Body of pancreas (tissue), 4 donors: ENCODE measurements at regions not wholly inside any gene's neighbourhood (a gene's known extent, or its start where the extent isn't known, plus 50 kb on each side); places are given as distances from the start of the nearest gene placed in this dataset.

ENCODE experiments used
- CTCF ChIP-seq, 7 experiments: fragments of 450-650 bp in 4 of 7; fragments of 200-600 bp in 3 of 7; sonication (generic) in 3 of 7; IDR thresholded peaks; one replicate each; pipeline ENCODE4 v1.5.1; 2016 to 2019; ENCODE audit warnings: antibody characterized with exemption in 7 of 7
- POLR2A ChIP-seq, 3 donors: fragments of 450-650 bp; IDR thresholded peaks; one replicate each; pipeline ENCODE4 v1.6.1; 2016; ENCODE audit warnings: antibody characterized with exemption in 3 of 3, mild to moderate bottlenecking in 2 of 3

- no peak for TF ChIP-seq CTCF (IDR thresholded peaks at IDR 0.05)
- TF ChIP-seq POLR2A (IDR thresholded peaks at IDR 0.05): no peak
Observed at GRCh38 chr5:74409712-74410111, 230.8 kb downstream of the ENC1 start.
